SH-SY5Y (cell line): ENCODE measurements at regions not wholly inside any gene's neighbourhood (a gene's known extent, or its start where the extent isn't known, plus 50 kb on each side); places are given as distances from the start of the nearest gene placed in this dataset.

Experiments
- GATA2 ChIP-seq: IDR thresholded peaks from 2 replicates; pipeline ENCODE4 v1.6.1; 2011; ENCODE audit warnings: mild to moderate bottlenecking, low read depth, low read length
- GATA3 ChIP-seq: IDR thresholded peaks from 2 replicates; pipeline ENCODE4 v1.6.1; 2011; ENCODE audit warnings: low read depth, mild to moderate bottlenecking, low read length, moderate library complexity

DNA sequence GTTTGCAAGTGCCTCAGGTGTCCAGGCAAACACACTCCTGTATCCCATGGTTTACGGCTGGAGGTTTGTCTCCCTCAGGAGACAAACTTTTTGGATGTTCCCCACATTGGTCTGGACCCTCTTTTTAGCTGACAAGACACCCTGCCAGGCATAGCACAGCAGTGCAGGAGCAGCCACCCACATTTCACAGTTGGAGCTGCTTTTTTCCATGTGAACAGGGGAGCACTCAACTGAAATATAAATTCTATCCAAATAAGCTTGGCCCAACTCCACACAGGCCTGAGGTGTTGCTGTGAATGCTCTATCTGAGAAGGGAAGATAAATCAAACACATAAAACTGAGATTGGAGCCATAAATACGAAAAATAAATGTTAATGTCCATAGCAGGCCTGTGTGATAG lies 501.3 kb upstream of the IL12A start:
- TF ChIP-seq GATA3 (no peak), GATA2 (no peak)
